Fibroblast of skin of back (primary cell): ENCODE measurements at regions not wholly inside any gene's neighbourhood (a gene's known extent, or its start where the extent isn't known, plus 50 kb on each side); places are given as distances from the start of the nearest gene placed in this dataset.
"Not testable (repeated sequence)": the region's sequence is repeated elsewhere in the genome, so short reads cannot be mapped to it uniquely, and the experiment has no call there.

Source experiments
- DNase-seq: peaks from one replicate; pipeline ENCODE4 v3.0.0-alpha.2; 2013

DNA sequence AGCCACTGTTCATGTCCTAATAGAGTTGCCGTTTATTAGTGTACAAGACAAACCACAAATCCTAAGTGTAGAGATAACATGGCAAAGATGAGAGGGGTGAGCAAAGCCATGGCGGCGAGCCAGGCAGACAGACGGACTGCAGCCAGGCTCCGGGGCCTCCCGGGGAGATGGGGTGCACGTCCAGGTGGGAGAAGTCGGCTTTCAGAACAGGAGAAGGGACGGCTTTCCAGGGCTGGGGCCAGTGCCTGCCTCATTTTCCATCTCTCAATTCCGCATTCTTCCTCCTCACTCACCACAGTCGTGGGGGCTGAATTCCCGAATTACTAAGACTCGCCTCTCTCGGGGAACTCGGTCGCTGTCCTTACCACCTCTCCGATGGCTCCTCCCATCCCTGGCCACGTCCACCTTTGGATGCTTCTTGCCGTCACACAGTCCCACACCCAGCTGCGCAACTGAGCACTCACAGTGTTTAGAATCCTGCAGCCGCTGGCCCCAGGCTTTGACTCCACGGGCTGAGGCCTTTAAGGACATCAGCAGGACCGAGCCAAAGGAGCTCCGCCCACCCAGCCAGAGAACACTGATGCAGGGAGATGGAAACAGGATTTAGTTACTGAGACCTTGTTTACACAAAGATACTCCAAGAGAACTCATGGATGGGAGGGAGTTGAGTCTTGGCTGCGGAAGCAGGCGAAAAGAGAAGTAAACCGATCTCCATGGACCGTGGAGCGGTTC, 59.7 kb downstream of the RNF112 start:
- DNase-seq = no peak

DNA sequence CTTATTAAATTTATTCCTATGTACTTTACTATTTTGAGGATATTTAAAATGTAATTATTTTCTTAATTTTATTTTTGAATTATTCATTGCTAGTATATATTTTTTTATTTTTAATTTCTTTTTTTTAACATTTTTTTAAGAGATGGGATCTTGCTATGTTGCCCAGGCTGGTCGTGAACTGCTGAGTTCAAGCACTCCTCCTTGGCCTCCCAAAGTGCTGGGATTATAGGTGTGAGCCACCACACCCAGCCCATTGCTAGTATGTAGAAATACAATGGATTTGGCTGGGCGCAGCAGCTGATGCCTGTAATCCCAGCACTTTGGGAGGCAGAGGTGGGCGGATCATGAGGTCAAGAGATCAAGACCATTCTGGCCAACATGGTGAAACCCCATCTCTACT, 59.2 kb upstream of the SLC47A1 start:
- not testable (repeated sequence) for DNase-seq

DNA sequence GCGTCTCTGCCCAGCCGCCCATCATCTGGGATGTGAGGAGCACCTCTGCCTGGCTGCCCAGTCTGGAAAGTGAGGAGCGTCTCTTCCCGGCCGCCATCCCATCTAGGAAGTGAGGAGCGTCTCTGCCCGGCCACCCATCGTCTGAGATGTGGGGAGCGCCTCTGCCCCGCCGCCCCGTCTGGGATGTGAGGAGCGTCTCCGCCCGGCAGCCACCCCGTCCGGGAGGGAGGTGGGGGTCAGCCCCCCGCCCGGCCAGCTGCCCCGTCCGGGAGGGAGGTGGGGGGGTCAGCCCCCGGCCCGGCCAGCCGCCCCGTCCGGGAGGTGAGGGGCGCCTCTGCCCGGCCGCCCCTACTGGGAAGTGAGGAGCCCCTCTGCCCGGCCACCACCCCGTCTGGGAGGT, 57.9 kb upstream of the SLC47A1 start:
- not testable (repeated sequence) for DNase-seq

DNA sequence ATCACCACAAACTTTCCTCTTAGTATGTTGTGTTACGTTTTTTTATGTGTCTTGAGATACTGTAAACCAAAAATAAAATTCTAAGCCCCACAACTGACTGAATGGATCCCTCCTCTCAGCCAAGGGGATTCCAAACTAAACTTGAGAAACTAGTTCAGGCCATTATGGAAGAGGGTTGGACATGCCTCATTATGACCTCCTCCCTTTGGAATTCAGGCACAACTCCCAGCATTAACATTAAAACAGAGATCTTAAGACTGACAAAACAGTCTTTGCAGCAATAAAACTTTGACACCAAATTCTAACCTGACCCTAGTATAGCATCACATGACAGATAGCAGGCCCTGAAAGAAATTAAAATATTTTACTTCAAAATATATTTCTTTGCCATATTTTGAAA, 51.1 kb upstream of the SLC47A1 start:
- DNase-seq = peak; percentile 58
